Ureter (tissue), 1 donor: ENCODE measurements at regions not wholly inside any gene's neighbourhood (a gene's known extent, or its start where the extent isn't known, plus 50 kb on each side); places are given as distances from the start of the nearest gene placed in this dataset.

Source experiments
- DNase-seq: peaks from one replicate; pipeline ENCODE4 v3.0.0-alpha.2; 2020; ENCODE audit warnings: low spot score
- donor health status: DM: yes; HTN: yes; CAD: no.

GRCh38 chr13:78981913-78982312, 323.0 kb upstream of the OBI1 start:
- no peak for DNase-seq

DNA sequence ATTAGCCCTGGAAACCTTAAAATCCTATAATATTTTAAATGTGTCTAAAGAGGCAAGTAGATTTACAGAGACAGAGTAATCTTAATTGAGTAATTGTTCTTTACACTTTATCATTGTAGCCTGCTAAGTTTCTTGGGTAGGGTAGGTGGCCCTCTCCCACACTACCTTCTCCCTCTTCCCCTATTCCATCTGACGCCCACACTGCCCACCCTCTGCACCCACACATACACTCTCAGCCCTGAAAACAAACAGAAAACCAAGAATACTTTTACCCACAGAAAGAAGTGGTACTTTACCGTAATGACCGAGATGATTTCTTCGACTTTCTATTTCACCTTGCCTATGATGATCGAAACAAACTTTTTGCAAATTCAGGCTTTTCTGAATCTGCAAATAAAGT, 320.4 kb upstream of the OBI1 start:
- no peak for DNase-seq

GRCh38 chr13:78978381-78978998, 319.5 kb upstream of the OBI1 start:
- DNase-seq = peak; percentile 52

GRCh38 chr13:78977311-78977710, 318.4 kb upstream of the OBI1 start:
- DNase-seq = no peak

GRCh38 chr13:78976696-78977095, 317.7 kb upstream of the OBI1 start:
- no peak for DNase-seq

DNA sequence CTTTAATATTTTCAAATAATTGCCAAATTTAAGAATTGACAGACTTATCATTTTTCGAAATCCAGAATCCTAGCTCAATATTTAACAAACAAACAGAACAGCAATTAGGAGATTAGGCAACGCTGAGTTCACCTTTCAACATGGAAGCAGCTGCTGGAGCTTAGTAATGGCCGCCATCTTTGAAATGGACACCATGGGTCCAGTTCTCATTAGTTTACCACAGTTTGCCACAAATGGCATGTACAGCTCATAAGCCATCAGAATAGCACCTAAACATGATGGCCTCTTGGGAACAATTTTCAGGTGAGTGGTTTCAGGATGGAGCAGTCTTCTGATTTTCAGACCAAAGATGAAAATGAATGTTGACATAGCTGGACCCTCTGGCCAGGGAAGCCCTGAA, 313.6 kb upstream of the OBI1 start:
- DNase-seq = no peak

DNA sequence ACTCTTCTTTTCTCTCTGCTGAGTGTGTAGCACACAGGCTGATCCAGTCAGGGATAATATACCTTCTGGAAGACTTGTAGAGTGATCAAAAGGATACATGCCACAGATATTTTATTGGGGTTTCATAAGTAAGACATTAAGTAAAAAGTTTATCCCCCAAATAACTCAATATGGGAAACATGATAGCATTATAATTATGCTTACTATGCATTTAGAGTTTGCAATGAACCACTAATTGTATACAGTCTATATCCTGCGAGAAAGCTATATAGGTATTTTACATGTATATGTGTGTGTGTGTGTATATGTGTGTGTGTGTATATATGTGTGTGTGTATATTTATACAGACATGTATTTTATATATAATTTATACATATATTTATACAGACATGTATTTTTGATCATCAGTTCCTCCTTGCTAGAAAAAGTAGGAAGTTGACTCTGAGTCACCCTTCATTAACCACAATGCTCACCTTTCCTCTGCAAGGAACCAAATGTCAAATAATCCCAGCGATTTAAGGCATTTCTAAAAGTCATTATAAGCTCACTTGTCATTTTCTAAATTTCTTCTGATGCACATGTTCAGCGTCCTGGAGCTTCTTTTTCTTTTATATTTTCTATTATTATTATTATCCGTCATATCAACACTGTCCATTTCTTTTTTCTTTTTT, 312.5 kb upstream of the OBI1 start:
- DNase-seq = no peak

- no peak for DNase-seq
Observed at GRCh38 chr13:78960881-78961280, 301.9 kb upstream of the OBI1 start.

DNA sequence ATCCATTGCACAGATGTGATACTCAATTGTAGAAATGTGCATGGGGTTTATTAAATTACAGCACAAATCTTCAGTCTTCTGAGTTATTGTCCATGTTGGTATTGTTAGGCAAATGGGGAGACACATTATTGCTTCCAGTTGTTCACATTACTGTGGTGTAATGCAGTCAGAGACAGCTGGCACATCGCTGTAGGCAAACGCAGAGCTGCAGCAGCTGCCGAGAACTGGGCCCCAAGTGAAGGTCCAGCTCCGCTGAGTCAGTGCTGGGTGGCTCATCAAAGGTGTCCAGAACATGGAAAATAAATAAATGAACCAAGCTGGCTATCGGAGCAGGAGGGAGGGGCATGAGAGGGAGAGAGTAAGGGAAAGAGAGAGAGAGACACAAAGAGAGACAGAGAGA, 299.1 kb upstream of the OBI1 start:
- DNase-seq = no peak

- DNase-seq = no peak
Observed at GRCh38 chr13:78940455-78941130, 281.6 kb upstream of the OBI1 start.

GRCh38 chr13:78934336-78934735, 275.4 kb upstream of the OBI1 start:
- no peak for DNase-seq

DNA sequence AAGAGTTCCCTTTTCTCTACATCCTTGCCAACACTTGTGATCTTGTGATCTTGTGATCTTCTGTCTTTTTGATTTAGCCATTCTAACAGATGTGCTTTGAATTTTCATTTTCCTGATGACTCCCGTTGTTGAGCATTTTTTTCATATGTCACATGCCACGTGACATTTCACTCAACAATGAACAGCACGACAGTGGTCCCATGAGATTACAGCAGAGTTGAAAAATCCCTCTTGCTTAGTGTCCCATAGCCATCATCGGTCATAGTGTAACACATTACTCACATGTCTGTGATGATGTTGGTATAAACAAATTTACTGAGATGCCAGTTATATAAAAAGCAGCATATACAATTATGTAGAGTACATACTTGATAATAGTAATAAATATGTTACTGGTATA, 256.1 kb upstream of the OBI1 start:
- no peak for DNase-seq

GRCh38 chr13:78913656-78914055, 254.7 kb upstream of the OBI1 start:
- no peak for DNase-seq

GRCh38 chr13:78910147-78910546, 251.2 kb upstream of the OBI1 start:
- no peak for DNase-seq

DNA sequence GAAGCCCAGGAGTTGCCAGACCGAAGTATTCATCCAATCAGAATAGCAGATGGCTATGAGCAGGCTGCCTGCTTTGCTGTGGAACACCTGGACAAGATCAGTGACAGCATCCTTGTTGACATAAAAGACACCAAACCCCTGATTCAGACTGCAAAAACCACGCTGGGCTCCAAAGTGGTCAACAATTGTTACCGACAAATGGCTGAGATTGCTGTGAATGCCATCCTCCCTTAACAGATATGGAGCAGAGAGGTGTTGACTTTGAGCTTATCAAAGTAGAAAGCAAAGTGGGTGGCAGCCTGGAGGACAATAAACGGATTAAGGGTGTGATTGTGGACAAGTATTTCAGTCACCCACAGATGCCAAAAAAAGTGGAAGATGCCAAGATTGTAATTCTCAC, 250.3 kb upstream of the OBI1 start:
- no peak for DNase-seq

DNA sequence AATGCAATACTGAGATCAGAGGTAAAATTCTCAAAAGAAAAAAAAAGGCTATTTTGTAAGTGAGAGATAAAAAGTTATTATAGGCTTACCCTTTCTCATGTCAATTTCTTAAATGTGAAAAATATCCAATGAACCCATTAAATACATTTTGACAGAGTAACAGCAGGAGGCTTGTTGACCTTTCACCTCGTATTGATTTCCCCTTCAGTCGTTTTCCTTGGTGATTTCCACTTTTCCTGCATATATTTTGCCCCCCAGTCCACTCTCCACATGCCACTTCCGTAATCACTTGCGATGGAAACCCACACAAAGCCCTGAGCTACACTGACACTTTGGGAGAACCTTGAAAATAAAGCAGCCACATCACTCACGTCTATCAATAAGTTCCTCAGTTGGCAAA, 248.1 kb upstream of the OBI1 start:
- no peak for DNase-seq

DNA sequence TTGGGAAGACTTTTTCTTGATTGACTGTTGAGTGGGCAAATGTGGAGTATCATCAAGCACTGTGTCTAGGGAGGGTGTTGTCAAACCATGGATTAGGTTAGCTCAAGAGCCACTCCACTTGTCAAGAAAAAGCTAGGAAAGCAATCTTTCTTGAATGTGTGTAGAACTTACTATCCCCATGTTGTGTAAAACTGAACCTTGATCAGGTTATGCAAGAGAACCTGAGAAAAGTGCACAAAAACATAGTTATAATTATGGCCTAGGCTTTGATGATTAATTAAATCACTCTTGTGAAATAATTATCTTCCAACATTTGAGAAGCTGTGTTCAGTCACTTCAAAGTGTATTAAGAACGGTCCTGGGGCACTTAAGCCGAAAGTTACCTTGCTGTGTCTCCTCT, 238.2 kb upstream of the OBI1 start:
- DNase-seq = no peak

GRCh38 chr13:78884571-78884970, 225.6 kb upstream of the OBI1 start:
- no peak for DNase-seq

DNA sequence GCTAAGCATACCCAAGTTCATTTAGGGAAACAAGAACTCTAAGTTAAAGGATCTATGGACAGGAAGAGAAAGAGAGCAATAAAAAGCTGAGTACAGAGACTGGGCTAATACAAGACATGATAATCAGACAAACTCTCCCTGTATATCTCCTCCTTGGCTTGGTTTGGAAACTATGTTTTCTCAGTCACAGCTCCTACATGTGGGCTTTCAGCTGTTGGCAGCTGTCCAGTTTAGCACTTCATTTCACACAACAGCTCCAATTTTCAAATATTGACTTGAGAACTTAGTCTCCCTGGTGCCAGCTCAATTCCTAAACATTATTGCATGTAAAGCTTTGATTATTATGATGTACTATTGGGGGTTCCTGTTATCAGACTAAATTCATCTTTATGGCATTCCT, 222.8 kb upstream of the OBI1 start:
- DNase-seq = no peak

DNA sequence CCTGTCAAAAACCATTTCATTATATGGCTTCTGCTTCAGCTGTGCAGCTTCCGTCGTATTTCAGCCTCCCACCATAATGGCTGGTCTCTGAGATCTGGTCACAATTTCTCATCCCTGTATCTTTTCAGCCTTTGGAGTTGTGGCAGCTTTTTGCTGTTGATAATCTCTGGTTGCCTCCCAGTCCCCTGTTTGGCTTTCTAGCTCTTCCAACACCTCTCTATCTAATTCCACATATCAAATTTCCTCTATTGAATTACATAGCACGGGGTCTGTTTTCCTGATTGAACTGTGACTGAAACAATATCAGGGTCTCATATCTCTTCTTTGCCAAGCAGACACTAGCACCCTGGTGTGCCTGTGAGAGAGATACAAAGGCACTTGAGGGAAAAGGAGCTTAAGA, 222.1 kb upstream of the OBI1 start:
- DNase-seq = no peak

GRCh38 chr13:78876915-78877549, 218.1 kb upstream of the OBI1 start:
- no peak for DNase-seq

GRCh38 chr13:78875792-78876580, 217.0 kb upstream of the OBI1 start:
- no peak for DNase-seq
